HL-60 (cell line): ENCODE measurements at regions not wholly inside any gene's neighbourhood (a gene's known extent, or its start where the extent isn't known, plus 50 kb on each side); places are given as distances from the start of the nearest gene placed in this dataset.
"Not testable (repeated sequence)": the region's sequence is repeated elsewhere in the genome, so short reads cannot be mapped to it uniquely, and the experiment has no call there.

Experiments used
- DNase-seq, 2 experiments: peaks; one replicate each; pipeline ENCODE4 v3.0.0-alpha.2; 2010 to 2020; ENCODE audit warnings: low read depth in 1 of 2, low spot score in 1 of 2
- H3K27ac ChIP-seq: fragments of 250-450 bp; sonication (Bioruptor Pico); replicated peaks from 2 replicates; pipeline ENCODE4 v1.5.1; 2020; ENCODE audit warnings: mild to moderate bottlenecking, moderate library complexity
- H3K27me3 ChIP-seq: fragments of 250-450 bp; sonication (Bioruptor Pico); 2 replicates; pipeline ENCODE4 v1.5.1; 2021; ENCODE audit warnings: mild to moderate bottlenecking, moderate library complexity; ENCODE audit not compliant: insufficient read depth, poor library complexity, severe bottlenecking
- H3K4me3 ChIP-seq: replicated peaks from 2 replicates; pipeline ENCODE4 v1.5.1; 2011; ENCODE audit warnings: mild to moderate bottlenecking, control low read depth, low read length; ENCODE audit not compliant: insufficient read depth
- CTCF ChIP-seq: IDR thresholded peaks from one replicate; pipeline ENCODE4 v1.5.1; 2011; ENCODE audit warnings: low read length, control low read depth, inconsistent platforms; ENCODE audit not compliant: insufficient read depth
- GABPA ChIP-seq: IDR thresholded peaks from 2 replicates; pipeline ENCODE4 v1.6.1; 2012; ENCODE audit warnings: low read depth
- POLR2AphosphoS5 ChIP-seq: IDR thresholded peaks from 2 replicates; pipeline ENCODE4 v1.6.1; 2012; ENCODE audit warnings: low read depth
- REST ChIP-seq: IDR thresholded peaks from 2 replicates; pipeline ENCODE4 v1.6.1; 2012; ENCODE audit warnings: low read depth; ENCODE audit not compliant: insufficient replicate concordance
- SPI1 ChIP-seq: IDR thresholded peaks from 2 replicates; pipeline ENCODE4 v1.6.1; 2012; ENCODE audit warnings: low read depth, mild to moderate bottlenecking, borderline replicate concordance

GRCh38 chr7:114175125-114175524, 239.5 kb upstream of the FOXP2 start:
- H3K27ac ChIP-seq, result no peak overlapping the region
- no peak for TF ChIP-seq POLR2AphosphoS5
- no peak for TF ChIP-seq CTCF
- no peak for TF ChIP-seq REST
- TF ChIP-seq SPI1, result no peak
- TF ChIP-seq GABPA, result no peak
- no peaks in the 10 kb centered on the region for H3K27me3 ChIP-seq
- no peak overlapping the region for H3K4me3 ChIP-seq
- DNase-seq, result no peak

- Histone ChIP-seq H3K27ac (no peak overlapping the region), H3K27me3 (no peaks in the 10 kb centered on the region), H3K4me3 (no peak overlapping the region)
- DNase-seq, result no peak
- no peak for TF ChIP-seq CTCF
- TF ChIP-seq SPI1, result no peak
- no peak for TF ChIP-seq REST
- TF ChIP-seq GABPA, result no peak
- no peak for TF ChIP-seq POLR2AphosphoS5
Measured at GRCh38 chr7:114173170-114173890, 241.3 kb upstream of the FOXP2 start.

GRCh38 chr7:114169389-114169788, 245.2 kb upstream of the FOXP2 start:
- not testable (repeated sequence) for H3K27ac ChIP-seq, H3K27me3 ChIP-seq, DNase-seq, H3K4me3 ChIP-seq

- DNase-seq, result no peak
- H3K27ac ChIP-seq, result no peak overlapping the region
- H3K27me3 ChIP-seq, result no peaks in the 10 kb centered on the region
- H3K4me3 ChIP-seq, result no peak overlapping the region
- no peak for TF ChIP-seq REST
- no peak for TF ChIP-seq GABPA
- no peak for TF ChIP-seq SPI1
- no peak for TF ChIP-seq POLR2AphosphoS5
- no peak for TF ChIP-seq CTCF
Measured at GRCh38 chr7:114160925-114161324, 242.1 kb upstream of the PPP1R3A start.
